Kidney glomerular epithelial cell (primary cell): ENCODE measurements at regions not wholly inside any gene's neighbourhood (a gene's known extent, or its start where the extent isn't known, plus 50 kb on each side); places are given as distances from the start of the nearest gene placed in this dataset.
A peak's percentile ranks its signal among the peaks of the same experiment; 100 is the strongest.

Source experiments
- DNase-seq: peaks from one replicate; lab custom pipeline; 2025; lab: John Stamatoyannopoulos, UW

- no peak for DNase-seq
Measured at GRCh38 chr9:85260275-85260845, 481.4 kb downstream of the AGTPBP1 start.

- DNase-seq = peak; percentile 51
Measured at GRCh38 chr9:85258823-85259370, 482.9 kb downstream of the AGTPBP1 start.

- DNase-seq = no peak
Measured at GRCh38 chr9:85258236-85258635, 483.5 kb downstream of the AGTPBP1 start.

- no peak for DNase-seq
Measured at GRCh38 chr9:85249313-85249621, 492.5 kb downstream of the AGTPBP1 start.

- peak; percentile 80 for DNase-seq
Measured at GRCh38 chr9:85248514-85249312, 493.0 kb downstream of the AGTPBP1 start.

GRCh38 chr9:85246541-85246940, 495.2 kb downstream of the AGTPBP1 start:
- DNase-seq = no peak

- DNase-seq = no peak
Measured at GRCh38 chr9:85244856-85245255, 496.9 kb downstream of the AGTPBP1 start.

- DNase-seq = no peak
Measured at GRCh38 chr9:85243977-85244376, 497.8 kb downstream of the AGTPBP1 start.

- no peak for DNase-seq
Measured at GRCh38 chr9:85237478-85237877, 504.3 kb downstream of the AGTPBP1 start.

- no peak for DNase-seq
Measured at GRCh38 chr9:85230081-85230480, 511.7 kb downstream of the AGTPBP1 start.

GRCh38 chr9:85228111-85228855, 513.5 kb downstream of the AGTPBP1 start:
- no peak for DNase-seq

- DNase-seq = no peak
Measured at GRCh38 chr9:85225180-85225579, 516.6 kb downstream of the AGTPBP1 start.

- DNase-seq = peak; percentile 85
Measured at GRCh38 chr9:85224729-85225128, 517.0 kb downstream of the AGTPBP1 start.

GRCh38 chr9:85224301-85224700, 517.5 kb downstream of the AGTPBP1 start:
- no peak for DNase-seq

- DNase-seq = peak; percentile 11
Measured at GRCh38 chr9:85223506-85224125, 518.1 kb downstream of the AGTPBP1 start.

- no peak for DNase-seq
Measured at GRCh38 chr9:85216601-85217000, 525.2 kb downstream of the AGTPBP1 start.

GRCh38 chr9:85215961-85216360, 525.8 kb downstream of the AGTPBP1 start:
- DNase-seq = no peak

GRCh38 chr9:85215416-85215815, 526.3 kb downstream of the AGTPBP1 start:
- no peak for DNase-seq

GRCh38 chr9:85213650-85214607, 527.8 kb downstream of the AGTPBP1 start:
- no peak for DNase-seq

- DNase-seq = peak; percentile 81
Measured at GRCh38 chr9:85212887-85213286, 528.9 kb downstream of the AGTPBP1 start.

GRCh38 chr9:85212209-85212608, 529.5 kb downstream of the AGTPBP1 start:
- peak; percentile 84 for DNase-seq
